MM.1S (cell line): ENCODE measurements at regions not wholly inside any gene's neighbourhood (a gene's known extent, or its start where the extent isn't known, plus 50 kb on each side); places are given as distances from the start of the nearest gene placed in this dataset.

ENCODE experiments used
- DNase-seq: peaks from one replicate; pipeline ENCODE4 v3.0.0-alpha.2; 2015
- H2AFZ ChIP-seq: fragments of 300-600 bp; sonication (generic); 2 replicates; pipeline ENCODE4 v1.6.0; 2016; ENCODE audit warnings: antibody characterized with exemption, low read length
- H3F3A ChIP-seq: fragments of 300-600 bp; sonication (generic); 2 replicates; pipeline ENCODE4 v1.6.1; 2016; ENCODE audit warnings: mild to moderate bottlenecking, antibody characterized with exemption, low read length, moderate library complexity, mixed read lengths; ENCODE audit not compliant: insufficient read depth
- H3K27ac ChIP-seq: fragments of 300-600 bp; sonication (generic); 2 replicates; pipeline ENCODE4 v1.5.1; 2016; ENCODE audit warnings: mild to moderate bottlenecking, low read length
- H3K27me3 ChIP-seq: fragments of 300-600 bp; sonication (generic); replicated peaks from 2 replicates; pipeline ENCODE4 v1.6.0; 2016; ENCODE audit warnings: low read length; ENCODE audit not compliant: insufficient read depth
- H3K36me3 ChIP-seq: fragments of 300-600 bp; sonication (generic); replicated peaks from 2 replicates; pipeline ENCODE4 v1.6.1; 2016; ENCODE audit warnings: mild to moderate bottlenecking, low read length, mixed read lengths; ENCODE audit not compliant: insufficient read depth
- H3K4me1 ChIP-seq: fragments of 300-600 bp; sonication (generic); 2 replicates; pipeline ENCODE4 v1.6.1; 2016; ENCODE audit warnings: low read length, mixed read lengths
- H3K4me2 ChIP-seq: fragments of 300-600 bp; sonication (generic); 2 replicates; pipeline ENCODE4 v1.6.0; 2016; ENCODE audit warnings: low read depth, low read length
- H3K4me3 ChIP-seq: fragments of 300-600 bp; sonication (generic); 2 replicates; pipeline ENCODE4 v1.5.1; 2016; ENCODE audit warnings: low read length, mixed read lengths
- H3K79me2 ChIP-seq: fragments of 300-600 bp; sonication (generic); 2 replicates; pipeline ENCODE4 v1.6.1; 2016; ENCODE audit warnings: mixed run types, low read length, mixed read lengths
- H3K9ac ChIP-seq: fragments of 300-600 bp; sonication (generic); 2 replicates; pipeline ENCODE4 v1.6.1; 2016; ENCODE audit warnings: low read length, mixed read lengths
- H3K9me2 ChIP-seq: fragments of 300-600 bp; sonication (generic); replicated peaks from 2 replicates; pipeline ENCODE4 v1.6.1; 2016; ENCODE audit warnings: mild to moderate bottlenecking, low read length, mixed read lengths; ENCODE audit not compliant: insufficient read depth
- H3K9me3 ChIP-seq: fragments of 300-600 bp; sonication (generic); replicated peaks from 2 replicates; pipeline ENCODE4 v1.6.1; 2016; ENCODE audit warnings: mild to moderate bottlenecking, low read length, mixed read lengths; ENCODE audit not compliant: insufficient read depth
- H4K20me1 ChIP-seq: fragments of 300-600 bp; sonication (generic); 2 replicates; pipeline ENCODE4 v1.6.1; 2016; ENCODE audit warnings: mild to moderate bottlenecking, low read length, moderate library complexity, mixed read lengths; ENCODE audit not compliant: insufficient read depth
- EZH2 ChIP-seq: fragments of 300-600 bp; sonication (generic); optimal IDR thresholded peaks from 2 replicates; pipeline ENCODE3; 2017; ENCODE audit warnings: low read depth, mild to moderate bottlenecking, antibody characterized with exemption, low read length, mixed read lengths
- EZH2phosphoT487 ChIP-seq: fragments of 300-600 bp; sonication (generic); IDR thresholded peaks from 2 replicates; pipeline ENCODE4 v1.6.1; 2018; ENCODE audit warnings: antibody characterized with exemption, low read length
- TF ChIP-seq, protein P1 (sequence below): fragments of 300-600 bp; sonication (generic); IDR thresholded peaks from 2 replicates; pipeline ENCODE4 v1.5.1; 2016; ENCODE audit warnings: antibody characterized with exemption, low read length, mixed read lengths

DNA sequence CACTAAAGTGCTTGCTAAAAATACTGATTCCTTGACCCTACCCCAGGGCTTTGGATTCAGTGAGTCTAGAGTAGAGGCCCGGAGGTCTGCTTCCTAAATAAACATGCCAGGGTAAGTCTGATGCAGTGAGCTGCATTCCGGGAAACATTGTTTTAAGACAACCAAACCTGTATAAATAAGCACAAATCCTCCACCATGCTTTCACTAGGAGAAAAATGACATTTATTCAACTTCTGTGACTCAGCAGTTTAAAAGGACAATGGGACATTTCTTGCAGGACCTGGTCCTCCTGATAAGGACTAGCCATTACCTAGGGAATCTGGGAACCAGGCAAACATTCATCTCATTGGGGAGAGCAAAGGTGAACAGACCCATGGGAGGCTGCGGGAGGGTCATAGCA lies 335.3 kb downstream of the MLLT3 start:
- no peak for DNase-seq
- Histone ChIP-seq H4K20me1 (no peaks in the 10 kb centered on the region), H3K4me2 (no peak overlapping the region), H3F3A (no peaks in the 10 kb centered on the region), H3K9me2 (no peaks in the 10 kb centered on the region), H3K9ac (no peak overlapping the region), H3K4me1 (no peaks in the 10 kb centered on the region), H3K27ac (no peak overlapping the region), H3K36me3 (no peaks in the 10 kb centered on the region), H2AFZ (no peak overlapping the region), H3K27me3 (no peaks in the 10 kb centered on the region), H3K9me3 (no peaks in the 10 kb centered on the region), H3K79me2 (no peaks in the 10 kb centered on the region), H3K4me3 (no peak overlapping the region)
- TF ChIP-seq, protein P1, sequence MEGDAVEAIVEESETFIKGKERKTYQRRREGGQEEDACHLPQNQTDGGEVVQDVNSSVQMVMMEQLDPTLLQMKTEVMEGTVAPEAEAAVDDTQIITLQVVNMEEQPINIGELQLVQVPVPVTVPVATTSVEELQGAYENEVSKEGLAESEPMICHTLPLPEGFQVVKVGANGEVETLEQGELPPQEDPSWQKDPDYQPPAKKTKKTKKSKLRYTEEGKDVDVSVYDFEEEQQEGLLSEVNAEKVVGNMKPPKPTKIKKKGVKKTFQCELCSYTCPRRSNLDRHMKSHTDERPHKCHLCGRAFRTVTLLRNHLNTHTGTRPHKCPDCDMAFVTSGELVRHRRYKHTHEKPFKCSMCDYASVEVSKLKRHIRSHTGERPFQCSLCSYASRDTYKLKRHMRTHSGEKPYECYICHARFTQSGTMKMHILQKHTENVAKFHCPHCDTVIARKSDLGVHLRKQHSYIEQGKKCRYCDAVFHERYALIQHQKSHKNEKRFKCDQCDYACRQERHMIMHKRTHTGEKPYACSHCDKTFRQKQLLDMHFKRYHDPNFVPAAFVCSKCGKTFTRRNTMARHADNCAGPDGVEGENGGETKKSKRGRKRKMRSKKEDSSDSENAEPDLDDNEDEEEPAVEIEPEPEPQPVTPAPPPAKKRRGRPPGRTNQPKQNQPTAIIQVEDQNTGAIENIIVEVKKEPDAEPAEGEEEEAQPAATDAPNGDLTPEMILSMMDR, result no peak
- no peak for TF ChIP-seq EZH2
- TF ChIP-seq EZH2phosphoT487, result no peak

- no peaks in the 10 kb centered on the region for H3K4me1 ChIP-seq
- no peak for DNase-seq
- H3K27ac ChIP-seq, result no peak overlapping the region
- no peak overlapping the region for H2AFZ ChIP-seq
- H3K9me2 ChIP-seq, result no peaks in the 10 kb centered on the region
- no peaks in the 10 kb centered on the region for H3K36me3 ChIP-seq
- no peaks in the 10 kb centered on the region for H3F3A ChIP-seq
- H3K79me2 ChIP-seq, result no peaks in the 10 kb centered on the region
- H3K27me3 ChIP-seq, result no peaks in the 10 kb centered on the region
- no peak overlapping the region for H3K4me3 ChIP-seq
- H4K20me1 ChIP-seq, result no peaks in the 10 kb centered on the region
- no peak overlapping the region for H3K9ac ChIP-seq
- H3K9me3 ChIP-seq, result no peaks in the 10 kb centered on the region
- no peak overlapping the region for H3K4me2 ChIP-seq
- TF ChIP-seq, protein P1, result no peak
- no peak for TF ChIP-seq EZH2
These were observed 336.1 kb downstream of the MLLT3 start for GRCh38 chr9:20286154-20286700.

DNA sequence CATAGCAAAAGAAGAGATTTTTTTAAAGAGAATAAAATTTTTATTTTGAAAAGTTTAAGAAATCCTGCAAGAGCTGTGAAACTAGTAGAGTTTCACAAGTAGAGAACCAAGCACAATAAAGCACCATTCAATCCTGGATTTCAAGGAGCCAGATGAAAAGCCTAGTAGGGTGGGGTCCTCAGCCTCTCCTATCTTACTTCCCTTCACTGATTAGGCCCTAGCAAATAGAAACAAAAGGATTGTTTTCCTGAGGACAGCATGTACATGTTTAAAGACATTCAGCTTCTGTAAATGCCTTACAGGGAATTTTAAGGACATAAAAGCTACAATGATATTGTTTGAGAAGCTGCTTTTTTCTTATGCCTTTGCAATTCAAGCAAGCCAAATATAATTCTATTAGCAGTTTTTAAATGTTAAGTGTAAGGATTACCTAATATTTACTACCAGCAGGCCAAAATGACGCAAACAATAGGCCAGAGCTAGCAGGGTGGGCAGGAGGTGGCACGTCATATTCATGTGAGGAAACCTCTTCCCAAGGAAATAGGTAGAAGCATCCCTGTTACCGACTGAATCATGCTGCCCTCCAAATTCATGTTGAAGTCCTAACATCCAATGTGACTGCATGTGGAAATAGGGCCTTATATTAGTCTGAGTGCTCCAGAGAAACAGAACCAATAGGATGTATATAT lies 337.6 kb downstream of the MLLT3 start:
- TF ChIP-seq, protein P1, result no peak
- no peak for TF ChIP-seq EZH2
- no peak for TF ChIP-seq EZH2phosphoT487
- no peak overlapping the region for H3K9ac ChIP-seq
- H3K4me2 ChIP-seq, result no peak overlapping the region
- no peak overlapping the region for H2AFZ ChIP-seq
- H3K4me3 ChIP-seq, result no peak overlapping the region
- H4K20me1 ChIP-seq, result no peaks in the 10 kb centered on the region
- no peaks in the 10 kb centered on the region for H3F3A ChIP-seq
- H3K79me2 ChIP-seq, result no peaks in the 10 kb centered on the region
- H3K27me3 ChIP-seq, result no peaks in the 10 kb centered on the region
- no peak overlapping the region for H3K27ac ChIP-seq
- no peak for DNase-seq
- H3K9me2 ChIP-seq, result no peaks in the 10 kb centered on the region
- no peaks in the 10 kb centered on the region for H3K4me1 ChIP-seq
- no peaks in the 10 kb centered on the region for H3K9me3 ChIP-seq
- H3K36me3 ChIP-seq, result no peaks in the 10 kb centered on the region
